ENCODE measurements at regions not wholly inside any gene's neighbourhood (a gene's known extent, or its start where the extent isn't known, plus 50 kb on each side); places are given as distances from the start of the nearest gene placed in this dataset.

GRCh38 chr2:60366135-60366712 lies 187.2 kb downstream of the BCL11A start:
- TF ChIP-seq NR3C1 (IDR thresholded peaks at IDR 0.05), result no peak
- no peak for TF ChIP-seq RAD21 (conservative IDR thresholded peaks at IDR 0.05 in 1 of 2, IDR thresholded peaks at IDR 0.05 in 1 of 2)
- TF ChIP-seq MAX (IDR thresholded peaks at IDR 0.05), result no peak
- TF ChIP-seq CTCF (IDR thresholded peaks at IDR 0.05), result no peak
- no peak for TF ChIP-seq KDM5A (IDR thresholded peaks at IDR 0.05)
- no peak for TF ChIP-seq PHF8 (IDR thresholded peaks at IDR 0.05; ENCODE audit: borderline replicate concordance, low read depth)
- TF ChIP-seq RFX5 (IDR thresholded peaks at IDR 0.05), result no peak
- TF ChIP-seq POLR2A (IDR thresholded peaks at IDR 0.05; ENCODE audit: low read length), result no peak
- TF ChIP-seq POLR2AphosphoS2 (conservative IDR thresholded peaks at IDR 0.05; ENCODE audit: low read length), result no peak
- no peak for TF ChIP-seq REST (IDR thresholded peaks at IDR 0.05)
- TF ChIP-seq PBX3 (IDR thresholded peaks at IDR 0.05), result no peak
- no peak for TF ChIP-seq MYC (IDR thresholded peaks at IDR 0.05; ENCODE audit: borderline replicate concordance, low read length)
- TF ChIP-seq USF2 (IDR thresholded peaks at IDR 0.05), result no peak
- TF ChIP-seq EP300 (IDR thresholded peaks at IDR 0.05), result no peak

Data from A549 (cell line).